ENCODE measurements at regions not wholly inside any gene's neighbourhood (a gene's known extent, or its start where the extent isn't known, plus 50 kb on each side); places are given as distances from the start of the nearest gene placed in this dataset.

DNA sequence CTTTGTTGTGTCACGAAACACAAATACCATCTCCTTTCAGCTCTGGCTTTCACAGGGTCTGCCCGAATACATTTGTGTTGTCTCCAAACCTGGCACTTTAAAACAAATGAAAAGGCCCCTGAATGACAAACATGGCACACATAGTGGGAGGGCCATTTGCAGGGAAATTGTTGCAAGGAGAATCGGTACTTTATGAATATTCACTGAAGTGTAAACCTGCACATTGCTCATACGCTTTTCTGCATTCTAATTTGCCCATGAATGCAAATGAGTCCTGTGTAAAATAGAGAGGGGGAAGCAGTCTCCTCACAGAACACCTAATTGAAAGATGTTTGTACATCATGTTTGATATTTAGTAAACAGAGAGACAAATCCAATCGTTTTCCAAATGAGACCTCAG lies 82.7 kb upstream of the PCDH8 start:
- H3K27ac ChIP-seq = no peak overlapping the region
- TF ChIP-seq POLR2AphosphoS2 (conservative IDR thresholded peaks at IDR 0.05; ENCODE audit: low read length) (no peak), PHF8 (IDR thresholded peaks at IDR 0.05; ENCODE audit: borderline replicate concordance, low read depth) (no peak), TFCP2L1 (CRISPR knock-in tag; IDR thresholded peaks at IDR 0.05) (no peak), KDM1A (IDR thresholded peaks at IDR 0.05; ENCODE audit: low read depth) (no peak)
- ChIA-PET CTCF (no interaction called here), POLR2A (no interaction called here)
- WGBS (ENCODE audit: missing lambda C conversion rate) = 4% methylated on average over 5 of the region's 5 CpGs
- H3K4me1 ChIP-seq = no peaks in the 10 kb centered on the region
- no peak for FAIRE-seq
- no peak for DNase-seq (ENCODE audit: low read depth in 1 of 2, low spot score in 1 of 2)
- ATAC-seq = no peak
- no peaks in the 10 kb centered on the region for H3K9me3 ChIP-seq
- H3K4me2 ChIP-seq = no peak overlapping the region
- H3K4me3 ChIP-seq = no peak overlapping the region

DNA sequence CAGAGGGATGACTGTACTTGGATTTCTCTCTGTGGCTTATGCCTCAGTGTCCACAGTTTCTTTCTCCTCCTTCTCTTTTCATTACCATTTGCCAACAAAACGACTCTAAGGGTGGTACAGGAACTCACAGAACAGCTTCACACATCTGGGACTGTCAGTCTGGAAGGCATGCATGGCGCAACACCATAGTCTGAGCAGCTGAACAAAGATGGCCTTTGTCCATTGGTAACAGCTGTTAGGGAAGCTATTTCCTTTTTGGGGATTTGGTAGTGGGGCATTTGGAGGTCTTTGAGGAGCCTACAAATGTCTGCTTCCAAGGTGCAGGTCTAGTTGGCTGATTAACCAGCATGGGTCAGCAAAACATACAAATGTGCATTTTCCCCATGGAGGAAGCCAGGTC lies 81.4 kb upstream of the PCDH8 start:
- no peak for ATAC-seq
- Histone ChIP-seq H3K4me3 (no peak overlapping the region), H3K4me2 (no peak overlapping the region), H3K9me3 (no peaks in the 10 kb centered on the region), H3K4me1 (no peaks in the 10 kb centered on the region), H3K27ac (no peak overlapping the region)
- no peak for DNase-seq (ENCODE audit: low read depth in 1 of 2, low spot score in 1 of 2)
- FAIRE-seq = no peak
- 19% methylated on average over 2 of the region's 2 CpGs for WGBS (ENCODE audit: missing lambda C conversion rate)
- ChIA-PET POLR2A (no interaction called here), CTCF (interaction anchor here (0.7 to 1.1 kb wide), 2 partner anchors 9 to 1039 kb away, joined by 3 read pairs; no protein-coding TSS in a partner anchor)
- no peak for TF ChIP-seq CHD4 (IDR thresholded peaks at IDR 0.05; ENCODE audit: borderline replicate concordance)
- TF ChIP-seq POLR2AphosphoS2 (conservative IDR thresholded peaks at IDR 0.05; ENCODE audit: low read length) = no peak
- TF ChIP-seq MYC (IDR thresholded peaks at IDR 0.05; ENCODE audit: borderline replicate concordance, low read length) = no peak
- TF ChIP-seq RNF2 (IDR thresholded peaks at IDR 0.05; ENCODE audit: borderline replicate concordance, low read depth) = no peak
- no peak for TF ChIP-seq CEBPB (IDR thresholded peaks at IDR 0.05)
- TF ChIP-seq MAZ (IDR thresholded peaks at IDR 0.05; ENCODE audit: borderline replicate concordance, low read depth, low read length) = no peak
- TF ChIP-seq, protein P1, sequence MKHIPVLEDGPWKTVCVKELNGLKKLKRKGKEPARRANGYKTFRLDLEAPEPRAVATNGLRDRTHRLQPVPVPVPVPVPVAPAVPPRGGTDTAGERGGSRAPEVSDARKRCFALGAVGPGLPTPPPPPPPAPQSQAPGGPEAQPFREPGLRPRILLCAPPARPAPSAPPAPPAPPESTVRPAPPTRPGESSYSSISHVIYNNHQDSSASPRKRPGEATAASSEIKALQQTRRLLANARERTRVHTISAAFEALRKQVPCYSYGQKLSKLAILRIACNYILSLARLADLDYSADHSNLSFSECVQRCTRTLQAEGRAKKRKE (CRISPR knock-in tag; IDR thresholded peaks at IDR 0.05; ENCODE audit: low read depth) = no peak
- no peak for TF ChIP-seq JUN (IDR thresholded peaks at IDR 0.05)
- no peak for TF ChIP-seq JUNB (IDR thresholded peaks at IDR 0.05)
- no peak for TF ChIP-seq TFCP2L1 (CRISPR knock-in tag; IDR thresholded peaks at IDR 0.05)
- no peak for TF ChIP-seq POLR2A (IDR thresholded peaks at IDR 0.05; ENCODE audit: low read length)
- TF ChIP-seq, protein P2, sequence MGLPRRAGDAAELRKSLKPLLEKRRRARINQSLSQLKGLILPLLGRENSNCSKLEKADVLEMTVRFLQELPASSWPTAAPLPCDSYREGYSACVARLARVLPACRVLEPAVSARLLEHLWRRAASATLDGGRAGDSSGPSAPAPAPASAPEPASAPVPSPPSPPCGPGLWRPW (IDR thresholded peaks at IDR 0.05) = no peak
- TF ChIP-seq BHLHE40 (IDR thresholded peaks at IDR 0.05; ENCODE audit: low read depth, low read length) = no peak
- no peak for TF ChIP-seq FOXS1 (CRISPR knock-in tag; IDR thresholded peaks at IDR 0.05)
- no peak for TF ChIP-seq HOXA7 (CRISPR knock-in tag; IDR thresholded peaks at IDR 0.05)
- no peak for TF ChIP-seq SREBF2 (IDR thresholded peaks at IDR 0.05)
- TF ChIP-seq KDM1A (IDR thresholded peaks at IDR 0.05; ENCODE audit: low read depth) = no peak
- TF ChIP-seq KDM5A (IDR thresholded peaks at IDR 0.05) = no peak

DNA sequence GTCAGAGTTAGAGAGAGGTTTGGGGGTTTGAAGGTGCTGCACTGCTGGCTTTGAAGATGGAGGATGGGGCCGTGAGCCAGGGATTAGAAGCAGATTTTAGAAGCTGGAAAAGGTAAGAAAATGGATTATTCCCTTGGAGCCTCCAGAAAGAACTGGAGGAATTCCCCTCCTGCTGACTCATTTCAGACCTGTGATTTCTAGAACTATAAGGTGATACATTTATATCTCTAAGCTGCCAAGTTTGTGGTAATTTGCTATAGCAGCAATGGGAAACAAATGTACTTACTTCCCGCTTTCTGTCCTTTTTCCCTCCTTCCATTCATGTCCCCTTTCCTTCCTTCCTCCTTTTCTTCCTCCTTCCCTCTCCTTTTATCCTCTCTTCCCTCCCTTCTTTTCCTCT lies 78.5 kb upstream of the PCDH8 start:
- FAIRE-seq (no peak), DNase-seq (ENCODE audit: low read depth in 1 of 2, low spot score in 1 of 2) (no peak), ATAC-seq (no peak)
- no peak overlapping the region for H3K27ac ChIP-seq
- H3K4me1 ChIP-seq = no peaks in the 10 kb centered on the region
- no peaks in the 10 kb centered on the region for H3K9me3 ChIP-seq
- ChIA-PET CTCF (interaction anchor here (1.2 kb wide), 1 partner anchor 12 kb away, joined by 3 read pairs; no protein-coding TSS in a partner anchor), POLR2A (no interaction called here)
- no peak overlapping the region for H3K4me2 ChIP-seq
- 25% methylated on average over 2 of the region's 2 CpGs for WGBS (ENCODE audit: missing lambda C conversion rate)
- TF ChIP-seq FOSL2 (IDR thresholded peaks at IDR 0.05) (no peak), FOSL2 (CRISPR knock-in tag; IDR thresholded peaks at IDR 0.05) (no peak), EP300 (IDR thresholded peaks at IDR 0.05) (no peak), BHLHE40 (IDR thresholded peaks at IDR 0.05; ENCODE audit: low read depth, low read length) (no peak), HOXA7 (CRISPR knock-in tag; IDR thresholded peaks at IDR 0.05) (no peak), HDAC2 (IDR thresholded peaks at IDR 0.05) (no peak)
- TF ChIP-seq, protein P3, sequence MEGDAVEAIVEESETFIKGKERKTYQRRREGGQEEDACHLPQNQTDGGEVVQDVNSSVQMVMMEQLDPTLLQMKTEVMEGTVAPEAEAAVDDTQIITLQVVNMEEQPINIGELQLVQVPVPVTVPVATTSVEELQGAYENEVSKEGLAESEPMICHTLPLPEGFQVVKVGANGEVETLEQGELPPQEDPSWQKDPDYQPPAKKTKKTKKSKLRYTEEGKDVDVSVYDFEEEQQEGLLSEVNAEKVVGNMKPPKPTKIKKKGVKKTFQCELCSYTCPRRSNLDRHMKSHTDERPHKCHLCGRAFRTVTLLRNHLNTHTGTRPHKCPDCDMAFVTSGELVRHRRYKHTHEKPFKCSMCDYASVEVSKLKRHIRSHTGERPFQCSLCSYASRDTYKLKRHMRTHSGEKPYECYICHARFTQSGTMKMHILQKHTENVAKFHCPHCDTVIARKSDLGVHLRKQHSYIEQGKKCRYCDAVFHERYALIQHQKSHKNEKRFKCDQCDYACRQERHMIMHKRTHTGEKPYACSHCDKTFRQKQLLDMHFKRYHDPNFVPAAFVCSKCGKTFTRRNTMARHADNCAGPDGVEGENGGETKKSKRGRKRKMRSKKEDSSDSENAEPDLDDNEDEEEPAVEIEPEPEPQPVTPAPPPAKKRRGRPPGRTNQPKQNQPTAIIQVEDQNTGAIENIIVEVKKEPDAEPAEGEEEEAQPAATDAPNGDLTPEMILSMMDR (IDR thresholded peaks at IDR 0.05) = no peak
- TF ChIP-seq, protein P2 (IDR thresholded peaks at IDR 0.05) = no peak
- TF ChIP-seq, protein P4, sequence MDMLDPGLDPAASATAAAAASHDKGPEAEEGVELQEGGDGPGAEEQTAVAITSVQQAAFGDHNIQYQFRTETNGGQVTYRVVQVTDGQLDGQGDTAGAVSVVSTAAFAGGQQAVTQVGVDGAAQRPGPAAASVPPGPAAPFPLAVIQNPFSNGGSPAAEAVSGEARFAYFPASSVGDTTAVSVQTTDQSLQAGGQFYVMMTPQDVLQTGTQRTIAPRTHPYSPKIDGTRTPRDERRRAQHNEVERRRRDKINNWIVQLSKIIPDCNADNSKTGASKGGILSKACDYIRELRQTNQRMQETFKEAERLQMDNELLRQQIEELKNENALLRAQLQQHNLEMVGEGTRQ (IDR thresholded peaks at IDR 0.05) = no peak
- no peak overlapping the region for H3K4me3 ChIP-seq

Data from A549 (cell line).